Choroid plexus epithelial cell (primary cell): ENCODE measurements at regions not wholly inside any gene's neighbourhood (a gene's known extent, or its start where the extent isn't known, plus 50 kb on each side); places are given as distances from the start of the nearest gene placed in this dataset.

Source experiments
- DNase-seq: peaks from one replicate; pipeline ENCODE4 v3.0.0-alpha.2; 2010; ENCODE audit warnings: low read depth
- H3K4me3 ChIP-seq: 2 replicates; pipeline ENCODE4 v1.5.1; 2011; ENCODE audit warnings: low read depth, mild to moderate bottlenecking, control low read depth, low read length, moderate library complexity
- CTCF ChIP-seq: conservative IDR thresholded peaks from 2 replicates; pipeline ENCODE4 v1.5.1; 2011; ENCODE audit warnings: low read depth, mild to moderate bottlenecking, control low read depth, inconsistent platforms, low read length, moderate library complexity

- no peak for TF ChIP-seq CTCF
- DNase-seq, result no peak
- no peak overlapping the region for H3K4me3 ChIP-seq
Measured at GRCh38 chr10:20707251-20707650, 189.9 kb downstream of the NEBL start.

GRCh38 chr10:20698837-20699236 is 198.3 kb downstream of the NEBL start:
- TF ChIP-seq CTCF, result no peak
- DNase-seq, result no peak
- H3K4me3 ChIP-seq, result no peak overlapping the region

GRCh38 chr10:20694296-20694695 is 202.8 kb downstream of the NEBL start:
- H3K4me3 ChIP-seq, result no peak overlapping the region
- no peak for DNase-seq
- TF ChIP-seq CTCF, result no peak

GRCh38 chr10:20688797-20689544 is 208.1 kb downstream of the NEBL start:
- no peak for DNase-seq
- H3K4me3 ChIP-seq, result no peak overlapping the region
- TF ChIP-seq CTCF, result no peak

- no peak for TF ChIP-seq CTCF
- DNase-seq, result no peak
- H3K4me3 ChIP-seq, result no peak overlapping the region
Measured at GRCh38 chr10:20686015-20686635, 211.0 kb downstream of the NEBL start.

- no peak for DNase-seq
- no peak overlapping the region for H3K4me3 ChIP-seq
- no peak for TF ChIP-seq CTCF
Measured at GRCh38 chr10:20685462-20685861, 211.6 kb downstream of the NEBL start.

- TF ChIP-seq CTCF, result no peak
- H3K4me3 ChIP-seq, result no peak overlapping the region
- no peak for DNase-seq
Measured at GRCh38 chr10:20683345-20683744, 213.8 kb downstream of the NEBL start.
